Upper lobe of left lung (tissue), 4 donors: ENCODE measurements at regions not wholly inside any gene's neighbourhood (a gene's known extent, or its start where the extent isn't known, plus 50 kb on each side); places are given as distances from the start of the nearest gene placed in this dataset.

Experiments
- EP300 ChIP-seq, 4 donors: sonication (generic); formaldehyde crosslinking; IDR thresholded peaks; one replicate each; pipeline ENCODE4 v1.5.1; 2017; ENCODE audit warnings: antibody characterized with exemption in 4 of 4, control low read depth in 2 of 4
- POLR2A ChIP-seq, 4 donors: fragments of 450-650 bp; IDR thresholded peaks; one replicate each; pipeline ENCODE4 v1.5.1; 2016 to 2017; ENCODE audit warnings: antibody characterized with exemption in 4 of 4, mild to moderate bottlenecking in 2 of 4
- POLR2AphosphoS5 ChIP-seq, 2 donors: sonication (generic); formaldehyde crosslinking; IDR thresholded peaks; one replicate each; pipeline ENCODE4 v1.5.1; 2017; ENCODE audit warnings: antibody characterized with exemption in 2 of 2

DNA sequence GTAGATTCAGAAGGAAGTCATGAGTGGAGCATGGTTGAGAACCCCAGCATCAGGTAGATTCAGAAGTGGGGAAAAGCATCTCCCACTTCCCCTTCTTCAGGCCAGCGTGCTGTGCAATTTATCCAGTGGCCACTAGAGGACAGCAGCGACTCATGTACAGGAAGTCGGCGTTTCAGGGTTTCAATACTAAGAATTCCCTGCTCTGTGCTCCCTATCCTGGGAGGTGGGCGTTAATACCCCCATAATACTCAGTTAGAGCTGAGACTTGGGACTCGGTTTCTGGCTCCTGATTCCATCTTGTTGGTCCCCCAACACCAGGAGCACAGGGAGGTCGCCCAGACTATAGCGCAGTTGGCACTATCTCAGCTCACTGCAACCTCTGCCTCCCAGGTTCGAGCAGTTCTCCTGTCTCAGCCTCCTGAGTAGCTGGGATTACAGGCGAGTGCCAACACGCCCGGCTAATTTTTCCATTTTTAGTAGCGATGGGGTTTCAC is 75.3 kb upstream of the AMZ2 start:
- TF ChIP-seq EP300 (IDR thresholded peaks at IDR 0.05), result no peak
- TF ChIP-seq POLR2AphosphoS5 (IDR thresholded peaks at IDR 0.05), result no peak
- no peak for TF ChIP-seq POLR2A (IDR thresholded peaks at IDR 0.05)
